Neural cell (in vitro differentiated cells): ENCODE measurements at regions not wholly inside any gene's neighbourhood (a gene's known extent, or its start where the extent isn't known, plus 50 kb on each side); places are given as distances from the start of the nearest gene placed in this dataset.

Experiments used
- POLR2AphosphoS5 ChIP-seq: IDR thresholded peaks from 2 replicates; pipeline ENCODE4 v1.6.1; 2012
- TAF1 ChIP-seq: IDR thresholded peaks from 2 replicates; pipeline ENCODE4 v1.6.1; 2012; ENCODE audit warnings: low read depth

DNA sequence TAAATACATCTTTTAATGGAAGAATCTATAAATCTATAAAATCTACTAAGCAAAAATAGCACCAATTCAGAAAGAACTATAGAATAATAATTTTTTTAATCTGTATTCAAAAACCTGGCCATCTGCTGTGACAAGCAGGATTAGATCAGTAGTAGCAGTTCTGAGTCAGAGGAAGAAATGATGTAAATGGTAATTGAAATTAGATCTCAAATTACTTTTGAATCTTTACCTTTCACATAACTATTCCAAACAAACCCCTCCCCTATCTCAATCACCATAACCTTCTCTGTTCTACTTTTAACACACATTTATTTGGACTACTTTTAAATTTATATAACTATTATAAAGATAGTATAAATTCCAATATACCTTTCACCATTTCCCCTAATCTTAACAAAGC is 727.8 kb upstream of the FAM174A start:
- TF ChIP-seq POLR2AphosphoS5 (no peak), TAF1 (no peak)
